ENCODE measurements at regions not wholly inside any gene's neighbourhood (a gene's known extent, or its start where the extent isn't known, plus 50 kb on each side); places are given as distances from the start of the nearest gene placed in this dataset.

DNA sequence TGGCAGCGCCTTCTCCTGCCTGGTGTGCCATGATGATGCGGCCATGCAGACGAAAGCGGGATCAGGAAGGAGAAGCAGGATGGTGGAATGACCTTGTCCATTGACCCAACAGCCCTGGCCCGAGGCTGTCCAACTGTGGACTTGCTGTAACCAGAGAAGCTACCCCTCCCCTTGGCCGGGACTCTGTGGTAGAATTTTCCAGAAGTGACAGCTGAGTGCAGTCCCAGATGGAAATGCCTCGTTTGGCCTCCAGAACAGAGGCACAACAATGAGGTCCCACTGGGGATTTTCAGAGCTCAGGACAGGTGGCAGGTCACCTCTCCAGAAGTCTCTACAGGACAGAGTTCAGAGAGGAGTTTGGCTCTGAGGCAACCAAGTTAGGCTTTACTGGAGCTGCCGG, 299.2 kb upstream of the CDH4 start:
- Histone ChIP-seq H3K27me3 (ENCODE audit: insufficient read depth, low read length) (no peaks in the 10 kb centered on the region), H4K12ac (ENCODE audit: low read depth, low read length) (no peak overlapping the region), H3K23ac (ENCODE audit: low read length) (no peak overlapping the region), H3K9ac (ENCODE audit: low read length) (no peak overlapping the region), H3K4me3 (ENCODE audit: low read depth, low read length) (no peak overlapping the region), H3K4me1 (ENCODE audit: control insufficient read depth in 1 of 2, insufficient read depth in 2 of 2, low read length in 2 of 2) (no peaks in the 10 kb centered on the region), H4K8ac (ENCODE audit: low read depth, low read length) (no peak overlapping the region), H3K79me1 (ENCODE audit: low read length) (no peaks in the 10 kb centered on the region), H3K9me3 (ENCODE audit: insufficient read depth, low read depth, low read length) (peaks cover 3% of the 10 kb centered on the region), H2BK120ac (ENCODE audit: insufficient read depth, low read length, poor library complexity) (no peak overlapping the region), H3K27ac (ENCODE audit: low read depth, low read length) (no peak overlapping the region), H3K4me2 (ENCODE audit: low read length) (no peak overlapping the region), H3K14ac (ENCODE audit: low read length) (no peak overlapping the region), H3K18ac (ENCODE audit: low read length) (no peak overlapping the region), H3K4ac (ENCODE audit: low read depth, low read length) (no peak overlapping the region), H2BK5ac (ENCODE audit: low read depth, low read length, poor library complexity) (no peak overlapping the region), H4K91ac (ENCODE audit: low read depth, low read length) (no peak overlapping the region), H3K36me3 (ENCODE audit: control insufficient read depth in 1 of 2, insufficient read depth in 2 of 2, low read length in 2 of 2) (no peaks in the 10 kb centered on the region), H3K79me2 (ENCODE audit: control insufficient read depth, insufficient read depth, low read length, poor library complexity) (no peaks in the 10 kb centered on the region), H2BK12ac (ENCODE audit: low read length) (no peak overlapping the region), H2AK5ac (ENCODE audit: low read length) (no peak overlapping the region), H2AFZ (ENCODE audit: insufficient read depth, low read length, poor library complexity) (no peak overlapping the region)
- no peak for DNase-seq
- WGBS (ENCODE audit: extremely low coverage, insufficient coverage, insufficient read length): no CpG with 5 or more reads among the region's 8 CpGs

DNA sequence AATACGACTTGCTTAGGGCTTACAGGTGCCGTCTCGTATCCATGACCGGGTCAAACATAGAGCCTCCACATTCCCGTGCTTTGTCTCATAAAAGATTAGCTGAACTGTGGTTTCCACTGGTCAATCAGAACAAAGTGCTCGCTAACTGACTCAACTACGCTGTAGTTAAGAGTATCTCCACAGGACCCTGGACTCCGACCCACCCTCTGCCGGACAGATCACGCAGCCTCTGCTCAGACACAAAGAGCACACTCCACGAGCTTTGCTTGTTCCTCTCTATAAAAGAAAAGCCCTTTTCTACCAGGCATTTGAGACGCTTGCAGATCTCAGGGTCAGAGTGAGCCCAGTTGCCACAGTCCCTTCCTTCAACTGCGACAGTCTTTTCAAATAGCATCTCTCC, 298.7 kb upstream of the CDH4 start:
- H3K4me1 ChIP-seq (ENCODE audit: control insufficient read depth in 1 of 2, insufficient read depth in 2 of 2, low read length in 2 of 2): no peaks in the 10 kb centered on the region
- no peak overlapping the region for H2BK120ac ChIP-seq (ENCODE audit: insufficient read depth, low read length, poor library complexity)
- H4K8ac ChIP-seq (ENCODE audit: low read depth, low read length): no peak overlapping the region
- H3K4ac ChIP-seq (ENCODE audit: low read depth, low read length): no peak overlapping the region
- H3K79me2 ChIP-seq (ENCODE audit: control insufficient read depth, insufficient read depth, low read length, poor library complexity): no peaks in the 10 kb centered on the region
- H3K4me2 ChIP-seq (ENCODE audit: low read length): no peak overlapping the region
- H3K14ac ChIP-seq (ENCODE audit: low read length): no peak overlapping the region
- H2AFZ ChIP-seq (ENCODE audit: insufficient read depth, low read length, poor library complexity): no peak overlapping the region
- no peak overlapping the region for H2BK5ac ChIP-seq (ENCODE audit: low read depth, low read length, poor library complexity)
- no peak overlapping the region for H3K9ac ChIP-seq (ENCODE audit: low read length)
- H3K27me3 ChIP-seq (ENCODE audit: insufficient read depth, low read length): no peaks in the 10 kb centered on the region
- H3K9me3 ChIP-seq (ENCODE audit: insufficient read depth, low read depth, low read length): peaks cover 3% of the 10 kb centered on the region
- no peaks in the 10 kb centered on the region for H3K36me3 ChIP-seq (ENCODE audit: control insufficient read depth in 1 of 2, insufficient read depth in 2 of 2, low read length in 2 of 2)
- no peak overlapping the region for H4K12ac ChIP-seq (ENCODE audit: low read depth, low read length)
- no peak for DNase-seq
- no peaks in the 10 kb centered on the region for H3K79me1 ChIP-seq (ENCODE audit: low read length)
- no peak overlapping the region for H3K18ac ChIP-seq (ENCODE audit: low read length)
- no peak overlapping the region for H4K91ac ChIP-seq (ENCODE audit: low read depth, low read length)
- no peak overlapping the region for H2BK12ac ChIP-seq (ENCODE audit: low read length)
- no peak overlapping the region for H3K4me3 ChIP-seq (ENCODE audit: low read depth, low read length)
- H3K23ac ChIP-seq (ENCODE audit: low read length): no peak overlapping the region
- no CpG with 5 or more reads among the region's 13 CpGs for WGBS (ENCODE audit: extremely low coverage, insufficient coverage, insufficient read length)
- H2AK5ac ChIP-seq (ENCODE audit: low read length): no peak overlapping the region
- H3K27ac ChIP-seq (ENCODE audit: low read depth, low read length): no peak overlapping the region

DNA sequence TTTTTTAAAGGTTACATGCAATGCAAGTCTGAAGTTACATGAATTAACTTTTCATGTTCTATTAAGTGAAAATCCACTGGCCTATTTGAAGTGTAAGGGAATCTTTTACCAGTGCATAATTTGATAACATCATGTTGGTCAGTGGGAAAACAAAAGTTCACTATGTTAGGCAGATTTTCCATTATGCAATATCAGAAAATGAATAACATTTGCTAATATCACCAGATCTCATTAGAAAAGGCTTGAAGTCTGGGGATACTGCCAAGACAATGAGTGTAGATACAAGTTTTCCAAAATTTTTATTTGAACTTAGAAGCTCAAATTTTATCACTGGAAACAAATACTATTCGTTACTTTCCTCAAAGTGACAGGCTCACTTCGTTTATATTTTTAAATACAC, 296.4 kb upstream of the CDH4 start:
- no peak overlapping the region for H4K91ac ChIP-seq (ENCODE audit: low read depth, low read length)
- H3K79me1 ChIP-seq (ENCODE audit: low read length): no peaks in the 10 kb centered on the region
- no peaks in the 10 kb centered on the region for H3K4me1 ChIP-seq (ENCODE audit: control insufficient read depth in 1 of 2, insufficient read depth in 2 of 2, low read length in 2 of 2)
- WGBS (ENCODE audit: extremely low coverage, insufficient coverage, insufficient read length): no CpG with 5 or more reads among the region's 2 CpGs
- no peak overlapping the region for H2AFZ ChIP-seq (ENCODE audit: insufficient read depth, low read length, poor library complexity)
- H3K27me3 ChIP-seq (ENCODE audit: insufficient read depth, low read length): no peaks in the 10 kb centered on the region
- H3K36me3 ChIP-seq (ENCODE audit: control insufficient read depth in 1 of 2, insufficient read depth in 2 of 2, low read length in 2 of 2): no peaks in the 10 kb centered on the region
- no peak overlapping the region for H3K9ac ChIP-seq (ENCODE audit: low read length)
- no peak for DNase-seq
- H4K12ac ChIP-seq (ENCODE audit: low read depth, low read length): no peak overlapping the region
- H3K4me2 ChIP-seq (ENCODE audit: low read length): no peak overlapping the region
- H3K18ac ChIP-seq (ENCODE audit: low read length): no peak overlapping the region
- no peak overlapping the region for H2BK5ac ChIP-seq (ENCODE audit: low read depth, low read length, poor library complexity)
- no peak overlapping the region for H3K4ac ChIP-seq (ENCODE audit: low read depth, low read length)
- H3K14ac ChIP-seq (ENCODE audit: low read length): no peak overlapping the region
- H3K4me3 ChIP-seq (ENCODE audit: low read depth, low read length): no peak overlapping the region
- H2AK5ac ChIP-seq (ENCODE audit: low read length): no peak overlapping the region
- H4K8ac ChIP-seq (ENCODE audit: low read depth, low read length): no peak overlapping the region
- no peak overlapping the region for H2BK120ac ChIP-seq (ENCODE audit: insufficient read depth, low read length, poor library complexity)
- no peaks in the 10 kb centered on the region for H3K79me2 ChIP-seq (ENCODE audit: control insufficient read depth, insufficient read depth, low read length, poor library complexity)
- no peak overlapping the region for H3K27ac ChIP-seq (ENCODE audit: low read depth, low read length)
- no peak overlapping the region for H2BK12ac ChIP-seq (ENCODE audit: low read length)
- peaks cover 5% of the 10 kb centered on the region for H3K9me3 ChIP-seq (ENCODE audit: insufficient read depth, low read depth, low read length)
- no peak overlapping the region for H3K23ac ChIP-seq (ENCODE audit: low read length)

DNA sequence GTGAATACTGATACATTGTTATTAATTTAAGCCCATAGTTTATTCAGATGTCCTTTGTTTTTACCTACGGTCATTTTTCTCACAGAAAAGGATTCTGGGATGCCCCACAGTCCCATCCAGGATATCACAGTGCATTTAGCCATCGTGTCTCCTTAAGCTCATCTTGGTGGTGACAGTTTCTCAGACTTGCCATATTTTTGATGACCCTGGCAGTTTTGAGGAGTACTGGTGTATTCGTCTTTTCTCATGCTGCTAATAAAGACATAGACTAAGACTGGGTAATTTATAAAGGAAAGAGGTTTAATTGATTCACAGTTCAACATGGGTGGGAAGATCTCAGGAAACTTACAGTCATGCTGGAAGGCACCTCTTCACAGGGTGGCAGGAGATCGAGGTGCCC, 295.9 kb upstream of the CDH4 start:
- H2BK5ac ChIP-seq (ENCODE audit: low read depth, low read length, poor library complexity): no peak overlapping the region

More for the DNA sequence above, 295.9 kb upstream of the CDH4 start:
- H3K27ac ChIP-seq (ENCODE audit: low read depth, low read length): no peak overlapping the region
- H3K36me3 ChIP-seq (ENCODE audit: control insufficient read depth in 1 of 2, insufficient read depth in 2 of 2, low read length in 2 of 2): no peaks in the 10 kb centered on the region
- no peak overlapping the region for H2BK12ac ChIP-seq (ENCODE audit: low read length)
- H4K91ac ChIP-seq (ENCODE audit: low read depth, low read length): no peak overlapping the region
- no peak overlapping the region for H2AFZ ChIP-seq (ENCODE audit: insufficient read depth, low read length, poor library complexity)
- H2BK120ac ChIP-seq (ENCODE audit: insufficient read depth, low read length, poor library complexity): no peak overlapping the region
- H3K4ac ChIP-seq (ENCODE audit: low read depth, low read length): no peak overlapping the region
- no peak overlapping the region for H3K14ac ChIP-seq (ENCODE audit: low read length)
- no peaks in the 10 kb centered on the region for H3K27me3 ChIP-seq (ENCODE audit: insufficient read depth, low read length)
- no peak overlapping the region for H3K9ac ChIP-seq (ENCODE audit: low read length)
- H2AK5ac ChIP-seq (ENCODE audit: low read length): no peak overlapping the region
- H3K4me3 ChIP-seq (ENCODE audit: low read depth, low read length): no peak overlapping the region
- no peaks in the 10 kb centered on the region for H3K79me1 ChIP-seq (ENCODE audit: low read length)
- H4K8ac ChIP-seq (ENCODE audit: low read depth, low read length): no peak overlapping the region
- no peak overlapping the region for H3K23ac ChIP-seq (ENCODE audit: low read length)
- no peak for DNase-seq
- no CpG with 5 or more reads among the region's 4 CpGs for WGBS (ENCODE audit: extremely low coverage, insufficient coverage, insufficient read length)
- H3K79me2 ChIP-seq (ENCODE audit: control insufficient read depth, insufficient read depth, low read length, poor library complexity): no peaks in the 10 kb centered on the region
- no peaks in the 10 kb centered on the region for H3K4me1 ChIP-seq (ENCODE audit: control insufficient read depth in 1 of 2, insufficient read depth in 2 of 2, low read length in 2 of 2)
- H3K18ac ChIP-seq (ENCODE audit: low read length): no peak overlapping the region
- H3K9me3 ChIP-seq (ENCODE audit: insufficient read depth, low read depth, low read length): peaks cover 5% of the 10 kb centered on the region
- no peak overlapping the region for H4K12ac ChIP-seq (ENCODE audit: low read depth, low read length)
- no peak overlapping the region for H3K4me2 ChIP-seq (ENCODE audit: low read length)
